GM12878 (cell line): ENCODE measurements at regions not wholly inside any gene's neighbourhood (a gene's known extent, or its start where the extent isn't known, plus 50 kb on each side); places are given as distances from the start of the nearest gene placed in this dataset.

Experiments used
- ASH2L ChIP-seq: fragments of 300-600, 200-600 bp; sonication (generic); IDR thresholded peaks from 2 replicates; pipeline ENCODE4 v1.6.1; 2017; ENCODE audit warnings: low read depth, mild to moderate bottlenecking, borderline replicate concordance
- BHLHE40 ChIP-seq, 2 experiments: fragments of 450-650 bp in 1 of 2; IDR thresholded peaks; 2 replicates each; pipeline ENCODE4 v1.6.1; 2011 to 2017; ENCODE audit warnings: low read depth in 2 of 2, borderline replicate concordance in 1 of 2, improper control_type of control experiment in 1 of 2, low read length in 1 of 2, mild to moderate bottlenecking in 1 of 2
- HCFC1 ChIP-seq: fragments of 150-350 bp; IDR thresholded peaks from 2 replicates; pipeline ENCODE4 v1.6.1; 2014; ENCODE audit warnings: low read length
- RFX5 ChIP-seq: IDR thresholded peaks from 2 replicates; pipeline ENCODE4 v1.6.1; 2011; ENCODE audit warnings: low read depth, low read length, improper control_type of control experiment

DNA sequence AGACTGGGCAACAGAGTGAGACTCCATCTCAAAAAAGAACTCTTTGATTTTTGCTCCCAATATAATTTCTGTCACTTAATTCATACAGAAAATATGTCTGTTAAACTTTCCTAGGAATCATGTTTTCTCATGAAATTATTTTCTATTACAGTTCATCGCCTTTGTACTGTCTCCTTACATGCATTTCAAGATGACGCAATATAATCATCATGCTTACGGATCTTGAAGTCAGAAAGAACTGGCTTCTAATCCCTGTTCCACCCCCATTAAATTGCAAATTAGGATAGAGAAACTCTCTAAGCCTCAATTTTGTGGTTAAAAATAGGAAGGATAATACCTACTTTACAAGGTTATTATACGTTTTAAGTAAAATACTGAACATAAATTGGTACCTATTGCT lies 467.6 kb upstream of the SMIM21 start:
- TF ChIP-seq ASH2L (no peak), RFX5 (no peak), BHLHE40 (IDR thresholded peaks at IDR 0.05; ENCODE audit: borderline replicate concordance in 1 of 2, low read depth in 2 of 2, low read length in 1 of 2) (no peak), HCFC1 (no peak)
